ENCODE measurements at regions not wholly inside any gene's neighbourhood (a gene's known extent, or its start where the extent isn't known, plus 50 kb on each side); places are given as distances from the start of the nearest gene placed in this dataset.
"Not testable (repeated sequence)": the region's sequence is repeated elsewhere in the genome, so short reads cannot be mapped to it uniquely, and the experiment has no call there.

- DNase-seq (ENCODE audit: low read depth, low spot score) = no peak
These were observed 1281.3 kb upstream of the ZEB2 start for GRCh38 chr2:145801210-145801609.

DNA sequence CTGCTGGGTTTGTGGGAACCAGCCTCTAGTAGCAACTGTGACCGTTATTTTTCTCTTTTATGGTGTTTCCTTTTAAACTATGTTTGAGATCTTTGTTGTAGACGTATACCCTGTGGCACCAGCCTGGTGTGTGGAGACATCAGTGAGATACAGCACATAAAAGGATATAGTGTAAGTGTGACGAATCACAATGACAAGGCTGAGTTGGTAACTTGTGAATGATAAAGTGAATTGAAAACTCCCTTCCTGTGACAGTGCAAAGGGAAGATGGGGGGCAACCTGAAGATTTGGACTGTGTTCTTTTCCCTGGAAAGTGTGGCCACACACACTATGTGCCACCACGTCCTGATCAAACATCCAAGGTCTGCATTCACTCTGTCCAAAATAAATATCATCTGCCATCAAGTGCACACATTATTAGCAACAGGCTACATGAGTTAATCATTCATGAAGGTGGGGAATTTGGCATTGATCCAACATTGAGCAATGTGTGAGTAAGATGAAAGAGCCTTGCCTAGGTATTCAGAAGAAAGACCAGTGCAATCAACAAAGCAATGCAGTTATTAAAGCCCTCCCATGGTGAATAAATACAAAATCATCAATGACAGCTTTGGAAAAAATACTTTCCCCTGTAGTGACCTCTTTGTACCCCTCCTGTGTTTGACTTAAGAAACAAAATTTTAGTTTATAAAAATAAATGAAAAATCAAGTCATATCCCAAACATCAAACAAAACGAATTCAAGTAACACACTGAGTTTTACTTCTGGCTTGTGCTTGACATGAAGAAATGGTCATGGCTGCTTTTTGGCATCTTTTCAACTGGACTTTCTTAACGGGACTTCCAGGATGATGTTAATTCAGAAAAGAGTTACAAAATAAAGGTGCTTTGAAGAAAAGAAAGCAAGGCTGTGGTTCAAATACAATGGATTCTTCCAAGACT lies 1280.5 kb upstream of the ZEB2 start:
- DNase-seq (ENCODE audit: low read depth, low spot score) = no peak

GRCh38 chr2:145799595-145800108 lies 1279.7 kb upstream of the ZEB2 start:
- DNase-seq (ENCODE audit: low read depth, low spot score) = no peak

GRCh38 chr2:145798419-145798818 lies 1278.5 kb upstream of the ZEB2 start:
- no peak for DNase-seq (ENCODE audit: low read depth, low spot score)

DNA sequence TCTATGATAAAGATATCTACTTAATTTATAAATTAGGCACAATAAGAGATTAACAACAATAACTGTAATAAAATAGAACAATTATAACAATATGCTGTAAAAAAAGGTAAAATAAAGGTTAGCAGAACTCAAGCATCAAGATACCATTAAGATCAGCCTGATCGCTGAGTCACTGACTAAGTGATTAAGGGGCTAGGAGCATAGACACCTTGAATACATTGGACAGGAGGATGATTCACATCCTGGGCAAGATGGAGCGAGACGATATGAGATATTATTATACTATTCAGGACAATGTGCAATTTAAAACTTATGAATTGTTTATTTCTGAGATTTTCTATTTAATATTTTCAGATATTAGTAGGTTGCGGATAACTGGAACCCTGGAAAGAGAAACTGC lies 1277.8 kb upstream of the ZEB2 start:
- no peak for DNase-seq (ENCODE audit: low read depth, low spot score)

GRCh38 chr2:145792745-145793144 lies 1272.8 kb upstream of the ZEB2 start:
- no peak for DNase-seq (ENCODE audit: low read depth, low spot score)

DNA sequence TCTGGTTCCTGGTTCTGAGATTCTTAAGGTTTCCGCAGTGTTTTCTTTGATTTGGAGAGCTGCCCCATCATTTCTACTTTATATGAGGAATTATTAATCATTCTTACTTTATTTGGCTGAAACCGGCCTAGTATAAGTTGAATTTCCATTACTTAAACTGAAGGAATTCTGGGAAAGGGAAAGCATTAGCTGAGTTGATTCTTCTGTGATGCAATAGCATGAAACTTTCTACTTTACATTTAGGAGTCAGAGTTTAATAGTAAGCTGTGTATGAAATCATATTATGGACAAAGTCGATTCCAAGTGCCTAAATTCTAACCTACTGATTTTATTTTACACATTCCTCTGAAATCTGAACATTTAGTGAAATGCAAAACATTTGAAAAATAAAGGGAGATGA lies 1269.7 kb upstream of the ZEB2 start:
- no peak for DNase-seq (ENCODE audit: low read depth, low spot score)

DNA sequence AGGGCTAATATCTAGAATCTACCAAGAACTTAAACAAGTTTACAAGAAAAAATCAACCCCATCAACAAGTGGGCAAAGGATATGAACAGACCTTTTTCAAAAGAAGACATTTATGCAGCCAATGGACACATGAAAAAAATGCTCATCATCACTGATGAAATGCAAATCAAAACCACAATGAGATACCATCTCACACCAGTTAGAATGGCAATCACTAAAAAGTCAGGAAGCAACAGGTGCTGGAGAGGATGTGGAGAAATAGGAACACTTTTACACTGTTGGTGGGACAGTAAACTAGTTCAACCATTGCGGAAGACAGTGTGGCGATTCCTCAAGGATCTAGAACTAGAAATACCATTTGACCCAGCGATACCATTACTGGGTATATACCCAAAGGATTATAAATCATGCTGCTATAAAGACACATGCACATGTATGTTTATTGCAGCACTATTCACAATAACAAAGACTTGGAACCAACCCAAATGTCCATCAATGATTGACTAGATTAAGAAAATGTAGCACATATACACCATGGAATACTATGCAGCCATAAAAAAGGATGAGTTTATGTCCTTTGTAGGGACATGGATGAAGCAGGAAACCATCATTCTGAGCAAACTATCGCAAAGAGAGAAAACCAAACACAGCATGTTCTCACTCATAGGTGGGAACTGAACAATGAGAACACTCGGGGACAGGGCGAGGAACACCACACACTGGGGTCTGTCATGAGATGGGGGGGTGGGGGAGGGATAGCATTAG lies 1267.9 kb upstream of the ZEB2 start:
- DNase-seq (ENCODE audit: low read depth, low spot score) = not testable (repeated sequence)

DNA sequence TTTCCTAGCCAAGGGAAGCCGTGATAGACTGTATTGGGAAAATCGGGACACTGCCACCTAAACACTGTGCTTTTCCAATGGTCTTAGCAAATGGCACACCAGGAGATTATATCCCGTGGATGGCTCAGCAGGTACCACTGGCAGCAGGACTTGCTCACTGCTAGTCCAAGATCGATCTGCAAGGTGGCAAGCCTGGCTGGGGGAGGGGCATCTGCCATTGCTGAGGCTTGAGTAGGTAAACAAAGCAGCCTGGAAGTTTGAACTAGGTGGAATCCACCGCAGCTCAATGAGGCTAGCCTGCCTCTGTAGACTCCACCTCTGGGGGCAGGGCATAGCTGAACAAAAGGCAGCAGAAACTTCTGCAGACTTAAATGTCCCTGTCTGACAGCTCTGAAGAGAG lies 1262.7 kb upstream of the ZEB2 start:
- not testable (repeated sequence) for DNase-seq (ENCODE audit: low read depth, low spot score)

DNA sequence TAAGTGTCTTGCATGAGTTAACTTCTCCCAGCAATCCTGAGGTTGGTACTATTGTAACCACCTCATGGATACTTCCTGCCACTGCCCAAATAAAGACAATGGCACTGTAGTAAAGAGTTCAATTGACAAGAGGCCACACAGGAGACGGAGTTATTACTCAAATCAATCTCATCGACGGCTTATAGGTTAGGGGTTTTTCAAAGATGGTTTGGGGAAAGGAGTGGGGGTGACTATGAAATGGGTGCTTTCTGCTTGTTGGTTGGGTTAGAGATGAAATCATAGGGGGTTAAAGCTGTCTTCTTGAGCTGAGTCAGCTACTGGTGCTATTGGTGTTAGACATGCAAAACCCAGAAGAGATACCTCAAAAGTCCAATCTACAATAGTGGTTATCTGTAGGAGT lies 1258.0 kb upstream of the ZEB2 start:
- DNase-seq (ENCODE audit: low read depth, low spot score) = no peak

DNA sequence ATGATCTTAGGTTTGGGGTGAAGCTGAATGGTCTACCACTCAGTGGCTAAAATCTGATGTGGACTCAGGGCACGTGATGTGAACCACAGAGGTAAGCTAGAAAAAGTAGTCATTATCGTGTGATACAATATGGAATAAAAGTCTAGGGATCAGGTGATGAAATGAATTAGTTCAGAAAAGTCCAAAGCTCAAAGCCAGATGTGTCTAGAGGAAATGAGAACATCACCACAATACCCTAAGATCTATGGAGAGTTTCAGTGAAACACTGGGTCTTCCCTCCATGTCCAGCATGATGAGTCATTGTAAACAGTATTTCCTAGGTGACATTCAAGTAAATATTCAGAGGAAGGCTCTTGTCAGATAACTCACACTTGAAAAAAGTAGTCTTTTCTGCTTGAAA lies 1257.4 kb upstream of the ZEB2 start:
- DNase-seq (ENCODE audit: low read depth, low spot score) = no peak

- no peak for DNase-seq (ENCODE audit: low read depth, low spot score)
These were observed 1255.7 kb upstream of the ZEB2 start for GRCh38 chr2:145775591-145775990.

- DNase-seq (ENCODE audit: low read depth, low spot score) = no peak
These were observed 1251.6 kb upstream of the ZEB2 start for GRCh38 chr2:145771525-145771924.

DNA sequence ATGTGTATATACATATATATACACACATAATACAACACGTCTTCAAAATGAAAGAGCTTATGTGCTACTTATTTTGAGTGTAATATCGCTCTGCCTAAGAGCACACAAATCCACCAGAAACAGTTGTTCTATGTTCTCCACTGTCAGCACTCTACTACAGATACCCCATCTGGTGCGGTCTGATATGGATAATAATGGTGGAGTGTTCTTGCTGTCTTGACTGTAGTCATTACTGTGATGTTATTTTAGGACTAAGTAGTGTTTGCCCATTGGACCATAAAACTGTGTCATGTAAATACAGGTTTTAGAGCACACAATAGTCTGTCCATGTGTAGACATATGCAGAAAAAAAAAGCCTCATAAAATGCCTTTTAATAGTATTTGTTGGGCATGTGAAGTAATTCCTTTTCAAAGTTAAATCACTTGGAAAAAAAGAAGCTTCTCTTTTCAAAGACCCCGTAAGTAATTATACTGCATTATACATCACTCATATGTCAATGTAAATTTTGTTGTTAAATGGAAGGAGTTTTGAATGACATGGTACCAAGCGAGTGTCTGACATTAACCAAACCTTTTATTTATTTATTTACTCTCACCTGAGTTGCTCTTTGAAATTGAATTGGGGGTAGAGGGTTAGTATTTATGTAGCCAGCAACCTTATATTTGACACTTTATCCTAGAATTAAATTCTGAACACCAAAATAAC lies 1249.2 kb upstream of the ZEB2 start:
- no peak for DNase-seq (ENCODE audit: low read depth, low spot score)

DNA sequence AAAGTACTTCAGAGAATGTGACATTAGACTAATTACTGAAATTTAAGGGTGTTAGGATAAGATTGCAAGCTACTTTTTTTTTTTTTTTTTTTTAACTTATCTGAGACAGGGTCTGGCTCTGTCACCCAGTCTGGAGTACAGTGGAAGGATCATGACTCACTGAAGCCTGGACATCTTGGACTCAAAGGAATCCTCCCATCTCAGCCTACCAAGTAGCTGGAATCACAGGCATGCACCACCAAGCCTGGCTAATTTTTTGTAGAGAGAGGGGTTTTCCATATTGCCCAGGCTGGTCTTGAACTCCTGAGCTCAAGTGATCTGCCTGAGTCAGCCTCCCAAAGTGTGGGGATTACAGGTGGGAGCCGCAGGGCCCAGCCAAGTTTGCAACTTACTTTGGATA lies 1246.0 kb upstream of the ZEB2 start:
- no peak for DNase-seq (ENCODE audit: low read depth, low spot score)

DNA sequence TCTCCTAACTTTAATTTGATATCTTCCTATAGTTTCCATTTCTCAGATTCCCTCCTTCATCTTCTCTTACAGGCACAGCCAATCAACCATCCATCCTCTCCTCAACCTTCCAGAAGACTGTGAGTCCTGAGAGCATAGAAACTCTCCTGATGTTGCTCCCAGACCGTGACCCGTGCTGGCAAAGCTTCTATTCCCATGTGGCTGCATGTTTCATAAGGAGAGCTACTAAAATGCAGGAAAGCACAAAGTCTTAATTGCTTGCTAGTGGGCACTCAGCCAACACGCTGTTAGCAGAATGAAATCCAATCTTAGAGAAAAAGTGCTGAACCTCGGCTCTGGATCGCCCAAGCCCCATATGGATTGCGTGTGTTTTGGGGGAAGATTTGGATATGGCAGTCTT lies 1244.7 kb upstream of the ZEB2 start:
- no peak for DNase-seq (ENCODE audit: low read depth, low spot score)

DNA sequence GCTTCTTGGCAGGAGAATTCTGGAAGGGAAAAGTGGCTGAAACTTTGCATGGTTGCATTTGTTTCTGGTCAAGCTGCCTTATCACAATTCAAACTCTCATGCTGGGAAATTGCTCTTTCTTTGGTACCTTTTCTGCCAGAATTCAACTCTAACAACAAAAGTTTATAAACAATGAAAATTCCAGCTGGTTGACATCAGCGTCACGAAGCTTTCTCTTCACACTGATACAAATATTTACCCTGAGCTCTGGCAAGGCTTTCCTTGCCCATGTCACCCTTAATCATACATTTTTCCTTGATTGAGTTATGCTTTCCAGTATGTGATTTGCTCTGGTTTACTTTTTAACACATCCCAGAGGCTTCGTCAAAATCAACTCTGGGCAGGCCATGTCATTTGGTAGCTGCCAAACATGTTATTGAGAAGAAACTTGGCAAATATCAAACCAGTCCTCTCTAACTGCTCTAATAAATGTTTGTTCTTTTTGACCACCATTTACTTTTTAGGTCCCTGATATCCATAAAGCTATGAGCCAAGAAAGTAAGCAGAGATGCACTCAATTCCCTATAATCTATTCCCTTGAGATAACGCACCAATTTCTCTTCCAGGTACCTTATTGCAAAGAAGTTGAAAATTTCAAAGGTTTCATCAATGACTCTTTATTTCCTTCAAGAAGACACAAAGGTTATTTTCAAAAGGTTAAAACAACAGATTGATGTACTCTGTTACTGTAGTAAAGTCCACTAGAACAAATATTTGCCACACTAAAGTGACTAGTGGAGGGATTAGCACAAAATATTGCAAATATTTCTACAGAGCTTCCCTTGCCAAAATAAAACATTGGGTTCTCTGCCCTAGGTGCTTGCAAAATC lies 1241.1 kb upstream of the ZEB2 start:
- no peak for DNase-seq (ENCODE audit: low read depth, low spot score)

DNA sequence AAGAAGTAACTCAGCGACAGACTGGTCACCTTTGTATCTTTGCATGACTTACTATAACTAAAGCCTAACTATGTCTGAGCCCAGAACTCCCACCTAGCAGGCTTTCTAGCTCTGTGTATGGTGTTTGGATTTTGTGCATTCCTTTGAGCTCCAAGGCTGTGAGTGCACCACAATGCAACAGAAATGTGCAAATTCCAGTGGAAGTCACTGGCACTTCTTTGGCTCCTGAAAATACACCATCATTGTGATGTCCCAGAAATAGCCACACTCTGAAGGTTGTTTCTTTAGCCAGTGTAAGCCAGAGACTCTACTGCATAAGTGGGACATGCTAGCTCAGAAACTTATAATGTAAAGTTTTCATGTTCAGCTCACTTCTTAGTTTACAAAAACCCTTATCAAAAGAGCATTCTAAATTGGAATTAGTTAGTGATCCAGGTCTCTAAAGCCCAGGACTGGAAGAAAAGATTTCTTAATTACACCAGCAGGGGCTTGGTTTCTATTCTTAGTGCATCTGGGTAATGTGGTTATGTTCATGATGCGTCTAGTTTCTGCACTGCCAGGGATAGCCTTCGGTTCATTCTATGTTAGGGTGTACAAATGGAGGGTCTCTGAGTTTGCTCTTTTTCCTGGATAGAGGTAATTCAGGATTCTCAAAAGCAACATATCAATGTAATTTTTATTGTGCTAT lies 1239.5 kb upstream of the ZEB2 start:
- DNase-seq (ENCODE audit: low read depth, low spot score) = no peak

DNA sequence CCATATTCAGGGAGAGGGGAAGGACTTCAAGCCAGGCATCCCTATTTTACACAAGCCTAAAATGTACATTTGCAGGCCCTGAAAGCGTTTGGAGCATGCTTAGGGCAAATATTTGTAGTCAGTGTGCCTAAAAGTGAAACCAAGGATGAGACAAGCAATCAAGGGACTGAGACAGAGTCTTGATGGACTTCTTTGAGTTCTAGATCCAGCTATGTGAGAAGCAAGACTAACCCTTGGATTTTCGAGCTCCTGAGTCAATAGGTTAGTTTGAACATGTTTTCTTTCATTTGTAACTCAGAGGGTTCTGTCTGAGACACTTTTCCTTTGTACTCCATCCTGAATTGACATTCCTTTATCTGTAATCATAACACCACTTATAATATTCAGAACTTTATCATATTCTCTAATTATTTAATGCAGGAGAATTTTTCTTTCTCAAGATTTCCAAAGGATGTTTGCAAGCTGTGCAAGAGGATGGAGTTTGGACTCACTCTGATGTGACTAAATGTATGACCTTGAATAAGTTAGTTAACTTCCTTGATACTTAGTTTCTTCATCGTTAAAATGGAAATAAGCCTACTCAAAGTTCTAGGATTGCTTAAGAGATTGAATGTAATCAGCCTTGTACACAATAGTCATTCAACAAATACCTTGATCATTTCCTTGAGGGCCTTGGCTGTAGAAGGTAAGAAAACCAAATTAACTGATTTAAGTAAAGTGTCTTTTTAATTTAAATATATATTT lies 1237.8 kb upstream of the ZEB2 start:
- DNase-seq (ENCODE audit: low read depth, low spot score) = no peak

Data from activated CD4-positive, CD25-positive, alpha-beta regulatory T cell treated with anti-CD3 and anti-CD28 coated beads, Interleukin-2, amount 50 U/mL, for 16 hours (primary cell).